SK-N-MC (cell line): ENCODE measurements at regions not wholly inside any gene's neighbourhood (a gene's known extent, or its start where the extent isn't known, plus 50 kb on each side); places are given as distances from the start of the nearest gene placed in this dataset.

Source experiments
- DNase-seq: peaks from one replicate; pipeline ENCODE4 v3.0.0-alpha.2; 2011; ENCODE audit warnings: low read depth, low spot score
- H3K27ac ChIP-seq: fragments of 200-600 bp; sonication (generic); 2 replicates; pipeline ENCODE4 v1.5.1; 2016; ENCODE audit warnings: mixed run types
- H3K36me3 ChIP-seq: fragments of 200-600 bp; sonication (generic); 2 replicates; pipeline ENCODE4 v1.6.1; 2017; ENCODE audit warnings: antibody characterized with exemption, low read length, mixed read lengths; ENCODE audit not compliant: insufficient read depth
- H3K4me3 ChIP-seq: fragments of 200-600 bp; sonication (generic); 2 replicates; pipeline ENCODE4 v1.5.1; 2016
- H3K9ac ChIP-seq: fragments of 200-600 bp; sonication (generic); 2 replicates; pipeline ENCODE4 v1.8.0; 2017; ENCODE audit warnings: mixed run types, mixed read lengths; ENCODE audit not compliant: insufficient read length
- H3K9me3 ChIP-seq: fragments of 200-600 bp; sonication (generic); 2 replicates; pipeline ENCODE4 v1.6.1; 2017; ENCODE audit warnings: low read depth, mild to moderate bottlenecking, antibody characterized with exemption, low read length, moderate library complexity, mixed read lengths
- EZH2 ChIP-seq: fragments of 200-600 bp; sonication (generic); IDR thresholded peaks from one replicate; pipeline ENCODE4 v1.6.1; 2017; ENCODE audit warnings: antibody characterized with exemption
- FOXP2 ChIP-seq: optimal IDR thresholded peaks from 2 replicates; pipeline ENCODE3; 2011; ENCODE audit warnings: mild to moderate bottlenecking, moderate library complexity; ENCODE audit not compliant: insufficient read depth; ENCODE audit errors: extremely low read length, control extremely low read depth
- POLR2AphosphoS5 ChIP-seq: IDR thresholded peaks from 2 replicates; pipeline ENCODE4 v1.6.1; 2012; ENCODE audit warnings: mild to moderate bottlenecking, low read depth, low read length, borderline replicate concordance

GRCh38 chr15:66851311-66852063, 149.5 kb downstream of the SMAD6 start:
- DNase-seq, result peak; percentile 78
- TF ChIP-seq FOXP2 (no peak), POLR2AphosphoS5 (peak; percentile 39; the same call in 1 of the 2 replicates), EZH2 (no peak)
- peak overlapping the region; percentile 77; the same call in 1 of the 2 replicates for H3K27ac ChIP-seq
- peak overlapping the region; percentile 64 for H3K4me3 ChIP-seq
- H3K9ac ChIP-seq, result no peak overlapping the region
- no peaks in the 10 kb centered on the region for H3K9me3 ChIP-seq
- H3K36me3 ChIP-seq, result no peaks in the 10 kb centered on the region

GRCh38 chr15:66852064-66852905, 150.2 kb downstream of the SMAD6 start:
- no peak for TF ChIP-seq FOXP2
- no peak overlapping the region for H3K9ac ChIP-seq
- H3K4me3 ChIP-seq, result no peak overlapping the region
- peak overlapping the region; percentile 77; the same call in 1 of the 2 replicates for H3K27ac ChIP-seq
- no peaks in the 10 kb centered on the region for H3K36me3 ChIP-seq
- no peaks in the 10 kb centered on the region for H3K9me3 ChIP-seq
- DNase-seq, result no peak

- TF ChIP-seq POLR2AphosphoS5 (no peak), FOXP2 (no peak), EZH2 (no peak)
- no peaks in the 10 kb centered on the region for H3K9me3 ChIP-seq
- no peak overlapping the region for H3K4me3 ChIP-seq
- H3K9ac ChIP-seq, result no peak overlapping the region
- no peak for DNase-seq
- H3K36me3 ChIP-seq, result no peaks in the 10 kb centered on the region
- no peak overlapping the region for H3K27ac ChIP-seq
These were observed 152.3 kb downstream of the SMAD6 start for GRCh38 chr15:66854012-66854965.

- Histone ChIP-seq H3K27ac (no peak overlapping the region), H3K4me3 (no peak overlapping the region), H3K9ac (no peak overlapping the region), H3K9me3 (no peaks in the 10 kb centered on the region), H3K36me3 (no peaks in the 10 kb centered on the region)
- DNase-seq, result no peak
- TF ChIP-seq EZH2 (no peak), FOXP2 (no peak), POLR2AphosphoS5 (no peak)
These were observed 153.0 kb downstream of the SMAD6 start for GRCh38 chr15:66855041-66855440.

- Histone ChIP-seq H3K4me3 (no peak overlapping the region), H3K9ac (no peak overlapping the region), H3K9me3 (no peaks in the 10 kb centered on the region), H3K36me3 (no peaks in the 10 kb centered on the region), H3K27ac (no peak overlapping the region)
- TF ChIP-seq FOXP2 (no peak), EZH2 (no peak), POLR2AphosphoS5 (no peak)
- no peak for DNase-seq
These were observed 155.7 kb downstream of the SMAD6 start for GRCh38 chr15:66857694-66858093.

- no peak overlapping the region for H3K27ac ChIP-seq
- H3K9ac ChIP-seq, result no peak overlapping the region
- TF ChIP-seq EZH2, result no peak
- no peak for TF ChIP-seq FOXP2
- TF ChIP-seq POLR2AphosphoS5, result no peak
- no peak overlapping the region for H3K4me3 ChIP-seq
- no peaks in the 10 kb centered on the region for H3K9me3 ChIP-seq
- no peak for DNase-seq
- H3K36me3 ChIP-seq, result no peaks in the 10 kb centered on the region
These were observed 156.6 kb downstream of the SMAD6 start for GRCh38 chr15:66858423-66859207.

- H3K9me3 ChIP-seq, result no peaks in the 10 kb centered on the region
- H3K4me3 ChIP-seq, result no peak overlapping the region
- no peak for DNase-seq
These were observed 157.7 kb downstream of the SMAD6 start for GRCh38 chr15:66859688-66860253.

More at GRCh38 chr15:66859688-66860253, 157.7 kb downstream of the SMAD6 start:
- Histone ChIP-seq H3K27ac (no peak overlapping the region), H3K36me3 (no peaks in the 10 kb centered on the region), H3K9ac (no peak overlapping the region)
- TF ChIP-seq POLR2AphosphoS5 (no peak), FOXP2 (no peak), EZH2 (no peak)
